ENCODE measurements at regions not wholly inside any gene's neighbourhood (a gene's known extent, or its start where the extent isn't known, plus 50 kb on each side); places are given as distances from the start of the nearest gene placed in this dataset.

GRCh38 chr14:81970307-81970706 is 436.7 kb upstream of the SEL1L start:
- TF ChIP-seq SIN3A (IDR thresholded peaks at IDR 0.05; ENCODE audit: borderline replicate concordance, insufficient read depth, low read length) (no peak), TAF1 (IDR thresholded peaks at IDR 0.05; ENCODE audit: borderline replicate concordance, insufficient read depth, low read length) (no peak)
- TF ChIP-seq, protein P1, sequence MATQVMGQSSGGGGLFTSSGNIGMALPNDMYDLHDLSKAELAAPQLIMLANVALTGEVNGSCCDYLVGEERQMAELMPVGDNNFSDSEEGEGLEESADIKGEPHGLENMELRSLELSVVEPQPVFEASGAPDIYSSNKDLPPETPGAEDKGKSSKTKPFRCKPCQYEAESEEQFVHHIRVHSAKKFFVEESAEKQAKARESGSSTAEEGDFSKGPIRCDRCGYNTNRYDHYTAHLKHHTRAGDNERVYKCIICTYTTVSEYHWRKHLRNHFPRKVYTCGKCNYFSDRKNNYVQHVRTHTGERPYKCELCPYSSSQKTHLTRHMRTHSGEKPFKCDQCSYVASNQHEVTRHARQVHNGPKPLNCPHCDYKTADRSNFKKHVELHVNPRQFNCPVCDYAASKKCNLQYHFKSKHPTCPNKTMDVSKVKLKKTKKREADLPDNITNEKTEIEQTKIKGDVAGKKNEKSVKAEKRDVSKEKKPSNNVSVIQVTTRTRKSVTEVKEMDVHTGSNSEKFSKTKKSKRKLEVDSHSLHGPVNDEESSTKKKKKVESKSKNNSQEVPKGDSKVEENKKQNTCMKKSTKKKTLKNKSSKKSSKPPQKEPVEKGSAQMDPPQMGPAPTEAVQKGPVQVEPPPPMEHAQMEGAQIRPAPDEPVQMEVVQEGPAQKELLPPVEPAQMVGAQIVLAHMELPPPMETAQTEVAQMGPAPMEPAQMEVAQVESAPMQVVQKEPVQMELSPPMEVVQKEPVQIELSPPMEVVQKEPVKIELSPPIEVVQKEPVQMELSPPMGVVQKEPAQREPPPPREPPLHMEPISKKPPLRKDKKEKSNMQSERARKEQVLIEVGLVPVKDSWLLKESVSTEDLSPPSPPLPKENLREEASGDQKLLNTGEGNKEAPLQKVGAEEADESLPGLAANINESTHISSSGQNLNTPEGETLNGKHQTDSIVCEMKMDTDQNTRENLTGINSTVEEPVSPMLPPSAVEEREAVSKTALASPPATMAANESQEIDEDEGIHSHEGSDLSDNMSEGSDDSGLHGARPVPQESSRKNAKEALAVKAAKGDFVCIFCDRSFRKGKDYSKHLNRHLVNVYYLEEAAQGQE (IDR thresholded peaks at IDR 0.05; ENCODE audit: insufficient read depth in 1 of 2, low read depth in 2 of 2, low read length in 2 of 2) = no peak

GRCh38 chr14:81971911-81972310 is 438.3 kb upstream of the SEL1L start:
- TF ChIP-seq FOXP2 (optimal IDR thresholded peaks at IDR 0.05; ENCODE audit: borderline replicate concordance, extremely low read depth, extremely low read length, insufficient read depth) (no peak), TAF1 (IDR thresholded peaks at IDR 0.05; ENCODE audit: borderline replicate concordance, insufficient read depth, low read length) (no peak), SIN3A (IDR thresholded peaks at IDR 0.05; ENCODE audit: borderline replicate concordance, insufficient read depth, low read length) (no peak), POLR2AphosphoS5 (IDR thresholded peaks at IDR 0.05; ENCODE audit: low read depth, low read length) (no peak)
- TF ChIP-seq, protein P1 (IDR thresholded peaks at IDR 0.05; ENCODE audit: insufficient read depth in 1 of 2, low read depth in 2 of 2, low read length in 2 of 2) = no peak

DNA sequence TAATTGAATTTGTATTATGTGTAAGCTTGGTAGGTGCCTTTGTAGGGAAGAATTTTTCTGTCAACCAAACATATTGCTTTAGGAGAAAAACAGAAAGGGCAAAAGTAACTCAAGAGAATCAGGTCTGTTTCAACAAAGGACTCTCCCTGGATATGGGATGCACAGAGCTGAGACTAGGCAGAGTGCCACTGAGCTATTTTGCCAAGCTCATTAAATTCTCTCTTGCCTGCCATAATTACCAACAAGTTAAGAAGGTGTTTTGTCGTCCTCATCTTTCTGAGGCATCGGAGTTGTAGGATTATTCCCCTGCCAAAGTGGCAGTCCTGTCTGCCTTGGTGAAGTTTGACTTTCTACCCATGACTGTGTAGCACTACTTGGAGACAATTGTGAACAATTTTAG is 438.9 kb upstream of the SEL1L start:
- TF ChIP-seq, protein P1 (IDR thresholded peaks at IDR 0.05; ENCODE audit: insufficient read depth in 1 of 2, low read depth in 2 of 2, low read length in 2 of 2) = no peak
- TF ChIP-seq TAF1 (IDR thresholded peaks at IDR 0.05; ENCODE audit: borderline replicate concordance, insufficient read depth, low read length) (no peak), SIN3A (IDR thresholded peaks at IDR 0.05; ENCODE audit: borderline replicate concordance, insufficient read depth, low read length) (no peak), POLR2AphosphoS5 (IDR thresholded peaks at IDR 0.05; ENCODE audit: low read depth, low read length) (no peak)

DNA sequence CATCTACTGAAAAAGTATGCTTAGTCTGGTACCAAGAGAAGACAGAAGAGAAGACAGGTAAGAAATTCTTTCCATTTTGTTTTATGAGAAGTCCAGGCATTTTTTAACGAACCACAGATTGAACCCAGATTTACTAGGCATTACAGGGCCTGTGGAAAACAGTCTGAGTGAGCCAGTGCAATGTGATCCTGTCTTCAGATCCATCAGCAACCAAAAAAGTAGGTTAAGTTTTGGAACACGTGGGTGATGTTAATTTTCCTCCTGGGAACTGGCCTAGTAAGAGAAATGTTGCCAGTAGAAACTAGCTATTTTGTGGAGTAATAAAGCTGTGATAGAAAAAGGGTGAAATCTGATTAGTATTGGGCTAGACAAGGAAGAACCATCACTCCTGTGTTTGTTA is 440.9 kb upstream of the SEL1L start:
- TF ChIP-seq, protein P1 (IDR thresholded peaks at IDR 0.05; ENCODE audit: insufficient read depth in 1 of 2, low read depth in 2 of 2, low read length in 2 of 2) = no peak
- TF ChIP-seq SIN3A (IDR thresholded peaks at IDR 0.05; ENCODE audit: borderline replicate concordance, insufficient read depth, low read length) = no peak
- TF ChIP-seq TAF1 (IDR thresholded peaks at IDR 0.05; ENCODE audit: borderline replicate concordance, insufficient read depth, low read length) = no peak
- no peak for TF ChIP-seq FOXP2 (optimal IDR thresholded peaks at IDR 0.05; ENCODE audit: borderline replicate concordance, extremely low read depth, extremely low read length, insufficient read depth)
- TF ChIP-seq POLR2AphosphoS5 (IDR thresholded peaks at IDR 0.05; ENCODE audit: low read depth, low read length) = no peak

GRCh38 chr14:81980601-81981306 is 447.1 kb upstream of the SEL1L start:
- no peak for TF ChIP-seq SIN3A (IDR thresholded peaks at IDR 0.05; ENCODE audit: borderline replicate concordance, insufficient read depth, low read length)
- TF ChIP-seq, protein P1 (IDR thresholded peaks at IDR 0.05; ENCODE audit: insufficient read depth in 1 of 2, low read depth in 2 of 2, low read length in 2 of 2) = no peak
- no peak for TF ChIP-seq FOXP2 (optimal IDR thresholded peaks at IDR 0.05; ENCODE audit: borderline replicate concordance, extremely low read depth, extremely low read length, insufficient read depth)
- TF ChIP-seq POLR2AphosphoS5 (IDR thresholded peaks at IDR 0.05; ENCODE audit: low read depth, low read length) = no peak
- no peak for TF ChIP-seq TAF1 (IDR thresholded peaks at IDR 0.05; ENCODE audit: borderline replicate concordance, insufficient read depth, low read length)
